ENCODE measurements at regions not wholly inside any gene's neighbourhood (a gene's known extent, or its start where the extent isn't known, plus 50 kb on each side); places are given as distances from the start of the nearest gene placed in this dataset.

- DNase-seq (ENCODE audit: low spot score) = no peak
Observed at GRCh38 chr2:103276869-103277268, 515.0 kb downstream of the TMEM182 start.

- no peak for DNase-seq (ENCODE audit: low spot score)
Observed at GRCh38 chr2:103284750-103285149, 522.9 kb downstream of the TMEM182 start.

- no peak for DNase-seq (ENCODE audit: low spot score)
Observed at GRCh38 chr2:103285354-103285753, 523.5 kb downstream of the TMEM182 start.

GRCh38 chr2:103287746-103288145 is 525.9 kb downstream of the TMEM182 start:
- DNase-seq (ENCODE audit: low spot score) = no peak

GRCh38 chr2:103288696-103289095 is 526.9 kb downstream of the TMEM182 start:
- no peak for DNase-seq (ENCODE audit: low spot score)

- no peak for DNase-seq (ENCODE audit: low spot score)
Observed at GRCh38 chr2:103289105-103289725, 527.4 kb downstream of the TMEM182 start.

GRCh38 chr2:103292573-103292972 is 530.7 kb downstream of the TMEM182 start:
- no peak for DNase-seq (ENCODE audit: low spot score)

GRCh38 chr2:103293067-103293741 is 531.4 kb downstream of the TMEM182 start:
- no peak for DNase-seq (ENCODE audit: low spot score)

- DNase-seq (ENCODE audit: low spot score) = no peak
Observed at GRCh38 chr2:103293742-103294077, 531.9 kb downstream of the TMEM182 start.

- DNase-seq (ENCODE audit: low spot score) = no peak
Observed at GRCh38 chr2:103294420-103294819, 532.6 kb downstream of the TMEM182 start.

- no peak for DNase-seq (ENCODE audit: low spot score)
Observed at GRCh38 chr2:103295591-103295990, 533.8 kb downstream of the TMEM182 start.

- no peak for DNase-seq (ENCODE audit: low spot score)
Observed at GRCh38 chr2:103324671-103325070, 562.8 kb downstream of the TMEM182 start.

- DNase-seq (ENCODE audit: low spot score) = no peak
Observed at GRCh38 chr2:103327386-103327785, 565.6 kb downstream of the TMEM182 start.

- DNase-seq (ENCODE audit: low spot score) = no peak
Observed at GRCh38 chr2:103327966-103328365, 566.1 kb downstream of the TMEM182 start.

- DNase-seq (ENCODE audit: low spot score) = no peak
Observed at GRCh38 chr2:103335403-103335802, 573.6 kb downstream of the TMEM182 start.

GRCh38 chr2:103338819-103339218 is 577.0 kb downstream of the TMEM182 start:
- no peak for DNase-seq (ENCODE audit: low spot score)

GRCh38 chr2:103346780-103347179 is 584.9 kb downstream of the TMEM182 start:
- no peak for DNase-seq (ENCODE audit: low spot score)

GRCh38 chr2:103353774-103354173 is 591.9 kb downstream of the TMEM182 start:
- DNase-seq (ENCODE audit: low spot score) = no peak

- DNase-seq (ENCODE audit: low spot score) = no peak
Observed at GRCh38 chr2:103355287-103355686, 593.5 kb downstream of the TMEM182 start.

- DNase-seq (ENCODE audit: low spot score) = no peak
Observed at GRCh38 chr2:103361712-103362111, 599.9 kb downstream of the TMEM182 start.

- no peak for DNase-seq (ENCODE audit: low spot score)
Observed at GRCh38 chr2:103363639-103364038, 601.8 kb downstream of the TMEM182 start.

GRCh38 chr2:103364177-103364576 is 602.3 kb downstream of the TMEM182 start:
- no peak for DNase-seq (ENCODE audit: low spot score)

- no peak for DNase-seq (ENCODE audit: low spot score)
Observed at GRCh38 chr2:103365071-103365470, 603.2 kb downstream of the TMEM182 start.

GRCh38 chr2:103367877-103368276 is 606.0 kb downstream of the TMEM182 start:
- no peak for DNase-seq (ENCODE audit: low spot score)

Measured in activated CD4-positive, alpha-beta T cell treated with anti-CD3 and anti-CD28 coated beads, Interleukin-2, Interleukin-4, amounts not matched to agents 100 ng/mL and 50 ng/mL, durations not matched to agents 16 hours and 8 hours (primary cell).